ENCODE measurements at regions not wholly inside any gene's neighbourhood (a gene's known extent, or its start where the extent isn't known, plus 50 kb on each side); places are given as distances from the start of the nearest gene placed in this dataset.
"Not testable (repeated sequence)": the region's sequence is repeated elsewhere in the genome, so short reads cannot be mapped to it uniquely, and the experiment has no call there.

DNA sequence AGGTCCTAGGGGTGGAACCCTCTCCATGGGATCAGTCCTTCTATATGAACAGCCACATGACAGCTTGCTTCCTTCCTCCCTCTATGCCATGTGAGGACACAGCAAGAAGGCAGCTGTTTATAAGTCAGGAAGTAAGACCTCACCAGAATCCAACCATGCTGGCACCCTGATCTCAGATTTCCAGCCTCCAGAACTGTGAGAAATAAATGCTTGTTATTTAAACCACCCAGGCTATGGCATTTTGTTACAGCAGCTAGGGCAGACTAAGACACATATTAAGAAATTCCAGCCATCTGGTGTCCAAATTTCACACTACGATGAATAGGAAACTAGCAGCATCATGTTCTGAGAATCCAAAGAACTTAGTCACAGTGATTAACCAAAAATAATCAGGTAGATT is 140.1 kb downstream of the ZFAND4 start:
- in situ Hi-C loops (cut with HindIII; ENCODE audit: low pct_ligation_motif_present, low pct_unique_long_range_greater_than_20kb, low sequenced_read_pairs), result no loop called here
- DNase-seq, result no peak

DNA sequence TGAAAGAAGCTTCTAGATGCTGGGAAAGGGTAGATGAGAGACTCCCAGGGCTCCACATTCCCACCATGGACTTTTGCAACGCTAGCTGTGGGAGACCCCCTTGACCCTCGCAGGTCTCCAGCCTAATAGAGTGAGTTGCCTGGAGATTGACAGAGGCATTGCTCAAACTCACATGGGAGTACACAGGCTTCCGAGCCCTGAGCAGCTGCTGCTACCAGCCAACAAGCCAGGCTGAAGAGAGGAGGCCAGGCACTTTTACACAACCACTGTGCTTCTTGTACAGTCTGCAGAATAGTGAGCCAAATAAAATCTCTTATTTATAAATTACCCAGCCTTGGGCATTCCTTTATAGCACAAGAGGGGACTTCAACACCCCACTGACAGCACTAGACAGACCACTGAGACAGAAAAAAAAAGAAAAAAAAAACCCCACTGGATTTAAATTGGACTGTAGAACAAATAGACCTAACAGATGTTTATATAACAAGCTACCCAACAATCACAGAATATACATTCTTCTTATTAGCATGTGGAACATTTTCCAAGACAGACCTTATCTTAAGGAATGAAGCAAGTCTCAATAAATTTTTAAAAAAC is 146.2 kb downstream of the ZFAND4 start:
- in situ Hi-C loops (cut with HindIII; ENCODE audit: low pct_ligation_motif_present, low pct_unique_long_range_greater_than_20kb, low sequenced_read_pairs), result no loop called here

DNA sequence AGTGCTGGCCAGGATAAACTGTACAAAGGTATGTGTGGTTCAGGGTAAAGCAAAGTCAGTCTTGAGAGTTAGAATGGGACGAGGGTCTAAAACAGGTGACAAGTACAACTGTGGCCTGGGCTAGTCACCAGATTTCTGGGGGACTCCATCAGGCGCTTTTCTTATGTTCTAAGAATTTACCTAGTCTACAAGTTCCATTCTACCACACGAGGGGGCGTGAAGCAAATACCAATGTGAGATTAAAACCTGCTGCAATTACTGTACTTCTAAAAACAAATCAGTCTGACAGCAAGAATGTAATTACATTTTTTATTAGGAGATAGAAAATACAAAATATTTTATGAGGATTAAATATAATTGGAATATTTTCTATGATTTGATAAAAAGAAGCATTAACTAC is 146.5 kb downstream of the ALOX5 start:
- in situ Hi-C loops (cut with HindIII; ENCODE audit: low pct_ligation_motif_present, low pct_unique_long_range_greater_than_20kb, low sequenced_read_pairs), result no loop called here
- DNase-seq, result no peak

More for the DNA sequence above, 146.2 kb downstream of the ZFAND4 start:
- no peak for DNase-seq

DNA sequence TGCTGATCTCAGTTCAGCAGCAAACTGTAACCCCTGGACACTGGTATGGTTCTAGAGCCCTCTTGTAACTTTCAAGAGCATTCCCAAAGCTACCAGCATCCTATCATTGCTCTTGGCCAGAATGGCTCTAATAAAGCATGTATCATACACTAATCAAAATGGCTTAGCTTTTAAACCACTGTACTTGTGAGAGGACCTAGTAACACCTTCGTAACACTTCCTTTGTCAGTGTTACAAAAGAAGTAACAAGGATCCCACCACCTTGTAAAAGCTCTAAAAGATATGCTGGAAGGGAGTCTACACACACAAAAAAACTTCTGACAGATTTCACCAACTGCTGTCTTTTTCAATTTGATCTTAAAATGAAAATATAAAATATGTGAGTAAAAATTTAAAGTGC is 144.7 kb downstream of the ALOX5 start:
- in situ Hi-C loops (cut with HindIII; ENCODE audit: low pct_ligation_motif_present, low pct_unique_long_range_greater_than_20kb, low sequenced_read_pairs), result no loop called here
- DNase-seq, result no peak

DNA sequence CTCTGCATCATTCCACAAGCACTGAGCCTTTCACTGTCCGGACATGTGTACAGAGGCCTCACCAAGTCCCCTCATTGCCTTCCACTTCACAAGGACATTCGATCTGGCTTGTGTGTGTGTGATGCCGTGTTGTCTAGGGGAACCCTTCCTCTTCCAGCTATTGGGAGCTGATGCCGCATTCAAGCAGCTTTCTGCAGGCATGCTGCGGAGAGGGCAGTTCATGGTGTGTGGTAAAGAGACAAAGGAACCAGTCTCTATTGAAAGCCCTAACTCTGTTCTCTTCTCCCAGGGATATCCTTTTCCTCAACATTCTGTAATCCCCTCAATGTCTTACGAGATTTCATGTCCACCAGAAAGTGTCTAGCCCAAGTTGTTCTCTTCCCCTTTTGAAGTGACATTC is 141.6 kb downstream of the ALOX5 start:
- no peak for DNase-seq
- in situ Hi-C loops (cut with HindIII; ENCODE audit: low pct_ligation_motif_present, low pct_unique_long_range_greater_than_20kb, low sequenced_read_pairs), result no loop called here

DNA sequence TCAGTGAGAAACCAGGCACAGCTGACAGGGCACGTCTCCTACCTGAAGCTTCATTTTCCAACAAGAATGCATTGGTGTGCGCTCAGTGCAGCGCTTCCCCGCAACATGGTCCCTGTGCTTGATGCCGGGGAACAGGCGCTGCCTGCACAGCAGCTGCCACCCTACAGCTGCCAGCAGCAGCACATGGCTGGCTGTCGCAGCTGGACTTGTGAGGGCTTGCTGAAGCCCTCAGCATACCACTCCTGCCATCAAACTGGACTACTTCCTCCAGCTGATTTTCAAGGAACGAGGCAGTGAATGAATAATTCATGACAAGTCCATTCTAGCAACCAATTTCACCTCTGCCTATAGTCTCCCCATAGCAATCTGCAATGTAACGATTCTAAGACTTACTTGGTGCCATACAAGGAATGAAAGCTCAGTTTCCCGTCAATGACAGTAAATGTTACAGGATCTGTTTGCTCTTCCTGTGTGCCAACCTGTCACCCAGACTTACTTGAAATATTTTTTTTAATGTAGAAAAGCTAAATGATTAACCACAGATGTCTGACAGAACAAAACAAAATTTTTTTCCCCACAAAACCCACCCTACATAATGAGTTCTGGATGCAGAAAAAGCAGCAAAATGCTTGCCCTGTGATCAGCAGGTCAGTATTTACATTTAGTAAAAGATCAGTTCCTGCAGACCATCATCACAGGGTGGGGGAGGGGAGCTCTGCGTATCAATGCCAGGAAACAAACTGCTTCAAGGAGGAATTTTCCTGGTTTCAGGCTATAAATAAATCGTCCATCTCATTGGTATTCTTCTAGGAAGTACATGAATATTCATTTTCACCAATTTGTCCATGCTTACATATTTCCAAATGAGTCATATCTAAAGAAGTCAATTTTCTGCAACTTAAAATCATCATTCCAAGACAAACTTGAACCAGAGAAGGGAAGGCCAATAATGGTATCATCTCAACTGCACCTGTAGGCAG is 140.6 kb downstream of the ALOX5 start:
- DNase-seq, result no peak
- in situ Hi-C loops (cut with HindIII; ENCODE audit: low pct_ligation_motif_present, low pct_unique_long_range_greater_than_20kb, low sequenced_read_pairs), result no loop called here

DNA sequence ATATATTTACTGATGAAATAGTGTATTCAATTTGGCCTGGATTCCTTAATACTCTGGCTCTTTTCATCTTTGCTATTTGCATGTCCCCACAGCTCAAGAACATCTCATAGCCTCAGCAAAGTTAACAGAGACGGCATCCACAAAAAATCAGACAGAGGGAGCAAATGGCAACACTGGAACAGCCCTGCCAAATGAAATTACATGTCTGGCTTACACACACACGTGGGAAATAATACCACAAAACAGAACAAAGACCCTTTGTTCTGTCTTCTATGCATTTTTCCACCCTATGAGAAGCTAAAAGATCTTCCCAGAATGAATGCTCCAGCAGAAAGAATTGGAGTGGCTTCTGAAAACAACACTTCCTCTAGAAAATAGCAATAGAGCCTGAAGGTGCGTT is 139.5 kb downstream of the ALOX5 start:
- in situ Hi-C loops (cut with HindIII; ENCODE audit: low pct_ligation_motif_present, low pct_unique_long_range_greater_than_20kb, low sequenced_read_pairs), result no loop called here
- no peak for DNase-seq

DNA sequence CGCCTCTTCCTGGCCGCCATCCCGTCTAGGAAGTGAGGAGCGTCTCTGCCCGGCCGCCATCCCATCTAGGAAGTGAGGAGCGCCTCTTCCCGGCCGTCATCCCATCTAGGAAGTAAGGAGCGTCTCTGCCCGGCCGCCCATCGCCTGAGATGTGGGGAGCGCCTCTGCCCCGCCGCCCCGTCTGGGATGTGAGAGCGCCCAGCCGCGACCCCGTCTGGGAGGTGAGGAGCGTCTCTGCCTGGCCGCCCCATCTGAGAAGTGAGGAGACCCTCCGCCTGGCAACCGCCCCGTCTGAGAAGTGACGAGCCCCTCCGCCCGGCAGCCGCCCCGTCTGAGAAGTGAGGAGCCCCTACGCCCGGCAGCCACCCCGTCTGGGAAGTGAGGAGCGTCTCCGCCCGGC is 137.9 kb downstream of the ALOX5 start:
- in situ Hi-C loops (cut with HindIII; ENCODE audit: low pct_ligation_motif_present, low pct_unique_long_range_greater_than_20kb, low sequenced_read_pairs); DNase-seq: not testable (repeated sequence)

DNA sequence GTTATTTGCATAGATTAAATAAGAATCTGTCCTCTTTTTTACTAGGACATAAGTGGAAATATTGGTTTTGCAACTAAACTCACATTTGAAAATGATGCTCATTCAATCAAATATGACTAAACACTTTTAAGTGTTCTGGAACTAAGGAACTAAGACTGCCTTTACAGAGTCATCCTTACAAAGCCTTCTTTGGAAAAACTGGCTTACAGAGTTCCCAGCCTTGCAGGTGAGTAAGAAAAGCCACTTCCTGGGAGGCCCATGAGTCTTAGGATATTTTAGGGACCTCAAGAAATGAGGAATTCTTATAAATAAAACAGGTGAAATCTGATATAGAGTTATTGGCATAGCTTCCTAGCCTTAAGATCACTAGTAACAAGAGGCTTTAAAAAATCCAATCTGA is 135.5 kb downstream of the ALOX5 start:
- no peak for DNase-seq
- in situ Hi-C loops (cut with HindIII; ENCODE audit: low pct_ligation_motif_present, low pct_unique_long_range_greater_than_20kb, low sequenced_read_pairs), result no loop called here

DNA sequence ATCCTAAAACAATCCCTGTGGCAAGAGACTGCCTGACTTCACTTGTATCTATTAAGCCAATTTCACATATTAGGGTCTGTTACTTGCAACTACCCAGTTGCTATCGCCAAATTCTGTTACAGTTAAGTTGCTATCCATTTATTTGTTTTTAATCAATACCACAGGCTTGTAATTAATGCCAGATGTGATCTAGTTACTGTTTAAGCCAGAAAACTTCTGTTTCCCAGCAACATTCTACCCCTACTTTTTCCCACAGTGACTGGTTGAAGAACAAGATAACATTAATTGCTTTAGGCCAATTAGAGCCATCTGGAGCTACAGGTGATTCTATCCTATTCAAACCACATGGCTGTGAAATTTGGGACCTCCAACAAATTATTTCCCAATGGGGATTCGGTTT is 131.3 kb downstream of the ALOX5 start:
- in situ Hi-C loops (cut with HindIII; ENCODE audit: low pct_ligation_motif_present, low pct_unique_long_range_greater_than_20kb, low sequenced_read_pairs), result no loop called here
- no peak for DNase-seq

DNA sequence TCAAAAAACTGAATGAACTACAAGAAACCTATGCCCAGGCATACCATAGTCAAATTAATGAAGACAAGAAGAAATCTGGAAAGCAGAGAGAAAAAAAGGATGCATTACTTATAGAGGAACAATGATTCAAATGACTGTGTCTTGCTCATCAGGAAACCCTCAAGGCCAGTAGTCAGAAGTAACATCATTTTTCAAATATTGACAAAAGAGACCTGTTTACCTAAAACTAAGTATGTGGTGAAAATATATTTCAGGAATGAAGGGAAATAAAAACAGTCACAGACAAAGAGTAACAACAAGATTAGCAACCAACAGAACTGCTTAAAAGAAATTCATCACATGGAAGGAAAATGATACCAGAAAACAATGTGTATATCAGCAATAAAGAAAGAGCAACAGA is 128.4 kb downstream of the ALOX5 start:
- in situ Hi-C loops (cut with HindIII; ENCODE audit: low pct_ligation_motif_present, low pct_unique_long_range_greater_than_20kb, low sequenced_read_pairs), result no loop called here
- no peak for DNase-seq

DNA sequence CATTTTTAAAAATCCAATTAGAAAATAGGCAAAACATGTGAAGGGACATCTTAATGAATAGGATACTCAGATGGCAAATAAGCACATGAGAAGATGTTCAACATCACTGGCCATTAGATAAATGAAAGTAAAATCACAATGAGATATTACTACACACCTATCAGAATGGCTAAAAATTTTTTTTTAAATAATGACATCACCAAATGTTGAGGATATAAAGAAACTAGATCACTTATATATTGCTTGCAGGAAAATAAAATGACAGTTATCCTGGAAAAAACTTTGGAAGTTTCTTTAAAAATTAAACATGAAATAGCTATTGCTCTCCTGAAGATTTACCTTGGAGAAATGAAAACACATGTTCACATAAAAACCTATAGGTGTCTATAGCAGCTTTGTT is 127.8 kb downstream of the ALOX5 start:
- DNase-seq, result no peak
- in situ Hi-C loops (cut with HindIII; ENCODE audit: low pct_ligation_motif_present, low pct_unique_long_range_greater_than_20kb, low sequenced_read_pairs), result no loop called here

DNA sequence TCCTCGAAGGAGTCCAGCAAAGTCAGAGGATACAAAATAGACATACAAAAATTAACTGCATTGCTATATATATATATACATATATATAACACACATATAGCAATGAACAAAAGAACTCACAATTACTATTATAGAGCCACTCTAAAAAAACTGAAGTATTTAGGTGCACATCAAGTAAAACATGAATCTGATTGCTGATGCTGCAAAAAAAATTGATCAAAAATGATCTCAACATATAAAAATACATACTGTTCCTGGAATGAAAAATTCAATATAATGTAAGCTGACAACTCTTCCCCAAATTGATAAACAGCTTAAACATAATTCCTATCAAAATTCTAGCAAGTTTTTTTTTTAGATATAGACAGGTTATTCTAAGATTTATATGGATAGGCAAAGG is 126.8 kb downstream of the ALOX5 start:
- DNase-seq, result no peak
- in situ Hi-C loops (cut with HindIII; ENCODE audit: low pct_ligation_motif_present, low pct_unique_long_range_greater_than_20kb, low sequenced_read_pairs), result no loop called here

DNA sequence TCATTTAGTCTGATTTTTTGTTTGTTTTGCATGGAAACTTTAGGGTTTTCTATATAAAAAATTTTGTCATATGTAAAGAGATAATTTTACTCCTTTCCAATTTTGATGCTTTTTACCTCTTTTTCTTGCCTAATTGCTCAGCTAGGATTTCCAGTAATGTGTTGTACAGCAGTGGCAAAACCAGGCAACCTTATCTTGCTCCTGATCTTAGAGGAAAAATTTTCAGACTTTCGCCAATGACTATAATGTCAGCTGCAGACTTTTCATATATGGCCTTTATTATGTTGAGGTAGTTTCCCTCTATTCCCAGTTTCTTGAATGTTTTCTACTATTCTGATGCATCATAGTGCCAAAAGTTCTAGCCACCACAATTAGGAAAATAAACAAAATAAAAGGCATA is 126.3 kb downstream of the ALOX5 start:
- in situ Hi-C loops (cut with HindIII; ENCODE audit: low pct_ligation_motif_present, low pct_unique_long_range_greater_than_20kb, low sequenced_read_pairs), result no loop called here
- DNase-seq, result no peak

DNA sequence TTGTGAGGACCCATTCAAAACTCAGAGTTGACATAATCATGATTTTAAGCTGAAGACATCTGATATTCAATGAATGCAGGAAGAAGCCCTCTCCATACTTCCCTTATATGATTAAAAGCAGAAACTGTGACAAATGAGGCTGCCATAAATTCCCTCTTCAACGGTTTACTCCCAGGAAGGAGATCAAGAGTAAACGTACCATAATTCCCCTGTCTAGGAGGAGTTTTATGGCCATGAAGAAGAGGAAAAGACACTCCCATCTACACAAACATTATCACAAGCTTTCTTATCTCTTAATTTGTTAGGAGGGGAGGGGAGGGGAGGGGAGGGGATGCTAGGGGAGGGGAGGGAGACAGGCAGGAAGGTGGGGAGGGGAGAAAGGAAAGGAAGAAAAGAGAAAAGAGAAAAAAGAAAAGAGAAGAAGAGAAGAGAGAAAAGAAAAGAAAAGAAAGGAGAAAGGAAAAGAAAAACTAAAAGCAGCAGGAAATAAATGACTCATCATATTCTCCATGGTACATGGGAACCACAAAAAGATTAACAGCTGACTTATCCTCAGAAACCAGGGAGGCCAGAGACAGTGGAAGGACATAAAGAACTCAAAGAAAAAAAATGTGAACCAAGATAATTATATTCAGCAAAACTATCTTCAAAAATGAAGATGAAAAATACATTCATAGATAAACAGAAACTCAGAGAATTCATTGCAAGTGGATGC is 121.6 kb downstream of the ALOX5 start:
- in situ Hi-C loops (cut with HindIII; ENCODE audit: low pct_ligation_motif_present, low pct_unique_long_range_greater_than_20kb, low sequenced_read_pairs), result no loop called here
- DNase-seq, result peak; percentile 55
